Keratinocyte (primary cell): ENCODE measurements at regions not wholly inside any gene's neighbourhood (a gene's known extent, or its start where the extent isn't known, plus 50 kb on each side); places are given as distances from the start of the nearest gene placed in this dataset.

ENCODE experiments used
- DNase-seq: peaks from one replicate; pipeline ENCODE4 v3.0.0-alpha.2; 2011; ENCODE audit warnings: low read depth, missing footprints, low spot score
- FAIRE-seq: peaks from 2 replicates; lab custom pipeline; 2011; peaks lifted over from hg19 to GRCh38; lab: Jason Lieb, UNC
- H2AFZ ChIP-seq: 2 replicates; pipeline ENCODE4 v1.6.0; 2012; ENCODE audit warnings: low read length, control low read depth, inconsistent platforms; ENCODE audit not compliant: control insufficient read depth
- H3K27ac ChIP-seq: 2 replicates; pipeline ENCODE4 v1.5.1; 2011; ENCODE audit warnings: low read length; ENCODE audit not compliant: control insufficient read depth, insufficient read depth
- H3K27me3 ChIP-seq: 3 replicates; pipeline ENCODE4 v1.6.0; 2011; ENCODE audit warnings: low read length; ENCODE audit not compliant: control insufficient read depth, insufficient read depth; ENCODE audit errors: extremely low read depth
- H3K36me3 ChIP-seq, 2 experiments: 2 replicates in 1 of 2; 3 replicates in 1 of 2; pipeline ENCODE4 v1.5.1; 2011; ENCODE audit warnings: low read length in 2 of 2, mild to moderate bottlenecking in 1 of 2; ENCODE audit not compliant: control insufficient read depth in 2 of 2, insufficient read depth in 2 of 2; ENCODE audit errors: extremely low read depth in 1 of 2
- H3K4me1 ChIP-seq: 3 replicates; pipeline ENCODE4 v1.5.1; 2011; ENCODE audit warnings: low read length; ENCODE audit not compliant: control insufficient read depth, insufficient read depth; ENCODE audit errors: extremely low read depth
- H3K4me2 ChIP-seq: 3 replicates; pipeline ENCODE4 v1.6.0; 2011; ENCODE audit warnings: low read depth, low read length; ENCODE audit not compliant: control insufficient read depth, insufficient read depth; ENCODE audit errors: extremely low read depth
- H3K4me3 ChIP-seq, 3 experiments: fragments of 200-600 bp in 1 of 3; sonication (generic) in 1 of 3; 2 replicates in 2 of 3; 3 replicates in 1 of 3; pipeline ENCODE4 v1.5.1; 2011 to 2016; ENCODE audit warnings: low read length in 3 of 3, mild to moderate bottlenecking in 3 of 3, control low read depth in 2 of 3, inconsistent platforms in 1 of 3, low read depth in 1 of 3, mixed read lengths in 1 of 3, mixed run types in 1 of 3, moderate library complexity in 1 of 3; ENCODE audit not compliant: control insufficient read depth in 2 of 3, insufficient read depth in 2 of 3; ENCODE audit errors: extremely low read depth in 1 of 3
- H3K79me2 ChIP-seq: 2 replicates; pipeline ENCODE4 v1.6.0; 2012; ENCODE audit warnings: low read length; ENCODE audit not compliant: control insufficient read depth, insufficient read depth
- H3K9ac ChIP-seq: 3 replicates; pipeline ENCODE4 v1.6.0; 2011; ENCODE audit warnings: low read length; ENCODE audit not compliant: control insufficient read depth, insufficient read depth; ENCODE audit errors: extremely low read depth
- H3K9me1 ChIP-seq: 3 replicates; pipeline ENCODE4 v1.6.0; 2011; ENCODE audit warnings: low read length; ENCODE audit not compliant: control insufficient read depth, insufficient read depth; ENCODE audit errors: extremely low read depth
- H3K9me3 ChIP-seq: 2 replicates; pipeline ENCODE4 v1.5.1; 2012; ENCODE audit warnings: low read depth, low read length; ENCODE audit not compliant: control insufficient read depth
- H4K20me1 ChIP-seq: 3 replicates; pipeline ENCODE4 v1.6.0; 2011; ENCODE audit warnings: low read length; ENCODE audit not compliant: control insufficient read depth, insufficient read depth; ENCODE audit errors: extremely low read depth
- EZH2 ChIP-seq: IDR thresholded peaks from one replicate; pipeline ENCODE4 v1.6.1; 2012; ENCODE audit warnings: inconsistent platforms, mild to moderate bottlenecking, low read length, moderate library complexity
- dilution Hi-C: fragments of 300-500 bp; cut with MboI; formaldehyde crosslinking; loops from one replicate; pipeline ENCODE4 v1.7.0; 2020; ENCODE audit warnings: low sequenced_read_pairs; ENCODE audit not compliant: extremely low pct_ligation_motif_present
- TF ChIP-seq, protein P1 (sequence below), 3 experiments: IDR thresholded peaks in 1 of 3; conservative IDR thresholded peaks in 1 of 3; optimal IDR thresholded peaks in 1 of 3; 2 replicates in 2 of 3; 3 replicates in 1 of 3; pipeline versions ENCODE3 to v1.5.1; 2011; ENCODE audit warnings: low read length in 3 of 3, mild to moderate bottlenecking in 3 of 3, moderate library complexity in 2 of 3, control low read depth in 1 of 3, inconsistent platforms in 1 of 3; ENCODE audit not compliant: insufficient read depth in 2 of 3; ENCODE audit errors: extremely low read depth in 1 of 3

DNA sequence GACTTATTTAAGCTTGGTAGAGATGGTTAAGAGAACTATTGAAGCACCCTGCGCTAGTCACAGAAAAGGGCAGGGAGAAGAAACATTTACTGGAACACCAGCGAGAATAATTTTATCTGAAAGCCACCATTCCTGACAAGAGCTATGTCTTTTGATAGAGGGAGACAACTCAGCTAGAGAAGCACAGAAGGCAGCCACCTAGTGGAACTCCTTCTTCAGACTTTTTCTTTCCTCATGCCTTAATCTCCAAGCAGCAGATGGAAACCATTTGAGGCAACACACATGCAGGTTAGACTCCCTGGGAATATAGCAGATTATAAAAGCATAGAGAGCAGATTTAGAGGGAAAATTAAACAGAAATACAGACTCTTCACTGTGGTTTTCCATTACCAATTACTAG lies 813.4 kb downstream of the SLITRK6 start:
- no peaks in the 10 kb centered on the region for H3K36me3 ChIP-seq
- no peak overlapping the region for H3K4me2 ChIP-seq
- FAIRE-seq (no peak), DNase-seq (no peak)
- TF ChIP-seq, protein P1, sequence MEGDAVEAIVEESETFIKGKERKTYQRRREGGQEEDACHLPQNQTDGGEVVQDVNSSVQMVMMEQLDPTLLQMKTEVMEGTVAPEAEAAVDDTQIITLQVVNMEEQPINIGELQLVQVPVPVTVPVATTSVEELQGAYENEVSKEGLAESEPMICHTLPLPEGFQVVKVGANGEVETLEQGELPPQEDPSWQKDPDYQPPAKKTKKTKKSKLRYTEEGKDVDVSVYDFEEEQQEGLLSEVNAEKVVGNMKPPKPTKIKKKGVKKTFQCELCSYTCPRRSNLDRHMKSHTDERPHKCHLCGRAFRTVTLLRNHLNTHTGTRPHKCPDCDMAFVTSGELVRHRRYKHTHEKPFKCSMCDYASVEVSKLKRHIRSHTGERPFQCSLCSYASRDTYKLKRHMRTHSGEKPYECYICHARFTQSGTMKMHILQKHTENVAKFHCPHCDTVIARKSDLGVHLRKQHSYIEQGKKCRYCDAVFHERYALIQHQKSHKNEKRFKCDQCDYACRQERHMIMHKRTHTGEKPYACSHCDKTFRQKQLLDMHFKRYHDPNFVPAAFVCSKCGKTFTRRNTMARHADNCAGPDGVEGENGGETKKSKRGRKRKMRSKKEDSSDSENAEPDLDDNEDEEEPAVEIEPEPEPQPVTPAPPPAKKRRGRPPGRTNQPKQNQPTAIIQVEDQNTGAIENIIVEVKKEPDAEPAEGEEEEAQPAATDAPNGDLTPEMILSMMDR (optimal IDR thresholded peaks at IDR 0.05 in 1 of 3, IDR thresholded peaks at IDR 0.05 in 1 of 3, conservative IDR thresholded peaks at IDR 0.05 in 1 of 3; ENCODE audit: extremely low read depth in 1 of 3, insufficient read depth in 2 of 3, low read length in 3 of 3) = no peak
- no peak for TF ChIP-seq EZH2
- H3K27me3 ChIP-seq = no peaks in the 10 kb centered on the region
- no peak overlapping the region for H3K27ac ChIP-seq
- no peaks in the 10 kb centered on the region for H4K20me1 ChIP-seq
- H2AFZ ChIP-seq = no peak overlapping the region
- dilution Hi-C loops = no loop called here
- no peaks in the 10 kb centered on the region for H3K9me1 ChIP-seq
- H3K79me2 ChIP-seq = no peaks in the 10 kb centered on the region
- no peaks in the 10 kb centered on the region for H3K4me1 ChIP-seq
- no peaks in the 10 kb centered on the region for H3K9me3 ChIP-seq
- no peak overlapping the region for H3K9ac ChIP-seq
- no peak overlapping the region for H3K4me3 ChIP-seq

DNA sequence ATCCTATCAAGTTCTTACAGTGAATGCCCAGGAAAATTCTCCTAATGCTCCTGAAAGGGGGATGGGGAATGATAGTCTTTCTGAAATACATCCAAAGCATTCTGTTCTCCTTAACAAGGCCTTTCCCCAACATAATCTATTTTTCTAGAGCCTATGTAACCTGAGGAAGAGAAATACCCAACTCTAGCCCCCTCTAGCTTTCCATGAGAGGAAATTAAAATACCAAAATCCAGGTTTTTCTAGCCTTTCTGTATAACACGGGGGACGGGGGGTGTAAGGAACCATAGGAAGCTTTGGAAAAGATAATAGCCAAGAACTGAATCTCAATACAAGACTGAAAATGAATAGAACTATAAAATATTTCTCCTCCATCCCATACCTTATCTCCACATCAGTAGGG lies 815.9 kb downstream of the SLITRK6 start:
- H3K4me3 ChIP-seq = no peak overlapping the region
- H3K9me3 ChIP-seq = no peaks in the 10 kb centered on the region
- H3K4me2 ChIP-seq = no peak overlapping the region
- no peak overlapping the region for H3K27ac ChIP-seq
- H3K36me3 ChIP-seq = no peaks in the 10 kb centered on the region
- TF ChIP-seq, protein P1 (optimal IDR thresholded peaks at IDR 0.05 in 1 of 3, IDR thresholded peaks at IDR 0.05 in 1 of 3, conservative IDR thresholded peaks at IDR 0.05 in 1 of 3; ENCODE audit: extremely low read depth in 1 of 3, insufficient read depth in 2 of 3, low read length in 3 of 3) = no peak
- no peak for TF ChIP-seq EZH2
- no peaks in the 10 kb centered on the region for H3K79me2 ChIP-seq
- DNase-seq = no peak
- no peaks in the 10 kb centered on the region for H3K9me1 ChIP-seq
- H3K9ac ChIP-seq = no peak overlapping the region
- no peaks in the 10 kb centered on the region for H3K27me3 ChIP-seq
- H2AFZ ChIP-seq = no peak overlapping the region
- FAIRE-seq = no peak
- H4K20me1 ChIP-seq = no peaks in the 10 kb centered on the region
- no peaks in the 10 kb centered on the region for H3K4me1 ChIP-seq
- dilution Hi-C loops = no loop called here
